Lung (tissue), 11 donors: ENCODE measurements at regions not wholly inside any gene's neighbourhood (a gene's known extent, or its start where the extent isn't known, plus 50 kb on each side); places are given as distances from the start of the nearest gene placed in this dataset.

ENCODE experiments used
- ATAC-seq: fragments of 200-7000 bp; cut with Tn5 transposase; one replicate; pipeline ENCODE4 v1.9.1; 2020; ENCODE audit warnings: moderate number of reproducible peaks; ENCODE audit not compliant: insufficient read depth, low FRiP score
- DNase-seq, 3 donors: peaks; one replicate each; pipeline ENCODE4 v3.0.0-alpha.2; 2013 to 2017
- H3K27ac ChIP-seq, 2 donors: one replicate each; pipeline ENCODE4 v1.5.1; 2013; ENCODE audit warnings: mild to moderate bottlenecking in 2 of 2, moderate library complexity in 2 of 2, control low read depth in 1 of 2, inconsistent platforms in 1 of 2, low read depth in 1 of 2, low read length in 1 of 2
- H3K27me3 ChIP-seq, 3 donors: one replicate each; pipeline ENCODE4 v1.5.1; 2013; ENCODE audit warnings: low read length in 2 of 3; ENCODE audit not compliant: control insufficient read depth in 3 of 3, insufficient read depth in 3 of 3
- H3K36me3 ChIP-seq, 4 donors: one replicate each; pipeline ENCODE4 v1.5.1; 2013; ENCODE audit warnings: low read length in 4 of 4, mild to moderate bottlenecking in 1 of 4, moderate library complexity in 1 of 4; ENCODE audit not compliant: control insufficient read depth in 4 of 4, insufficient read depth in 4 of 4
- H3K4me1 ChIP-seq, 5 donors: one replicate each; pipeline ENCODE4 v1.5.1; 2013; ENCODE audit warnings: low read length in 5 of 5, mild to moderate bottlenecking in 2 of 5, moderate library complexity in 1 of 5; ENCODE audit not compliant: control insufficient read depth in 5 of 5, insufficient read depth in 5 of 5
- H3K4me3 ChIP-seq: one replicate; pipeline ENCODE4 v1.5.1; 2013; ENCODE audit warnings: mild to moderate bottlenecking, control low read depth, moderate library complexity
- H3K9ac ChIP-seq, 2 donors: one replicate each; pipeline ENCODE4 v1.5.1; 2013; ENCODE audit warnings: low read length in 2 of 2, control low read depth in 1 of 2; ENCODE audit not compliant: insufficient read depth in 1 of 2
- H3K9me3 ChIP-seq, 4 donors: one replicate each; pipeline ENCODE4 v1.5.1; 2013; ENCODE audit warnings: low read length in 3 of 4, mild to moderate bottlenecking in 1 of 4, moderate library complexity in 1 of 4; ENCODE audit not compliant: control insufficient read depth in 4 of 4, insufficient read depth in 3 of 4
- WGBS, 2 donors: extraction: QIAGEN DNeasy Blood & Tissue Kit; methylation state at CpG; one replicate each; pipeline ENCODE4 v1.1.7; 2013; 5-methylcytosine and 5-hydroxymethylcytosine counted together
- TF ChIP-seq, protein P1 (sequence below): IDR thresholded peaks from 2 replicates; pipeline ENCODE4 v1.5.1; 2012; ENCODE audit warnings: mild to moderate bottlenecking; ENCODE audit errors: control extremely low read depth, extremely low read depth
- donor health status: control.
- donor health status: control.
- donor health status: Bipolar disorder and iron deficiency.
- donor health status: healthy.
- donor health status: DM: yes; HTN: yes; CAD: no.

DNA sequence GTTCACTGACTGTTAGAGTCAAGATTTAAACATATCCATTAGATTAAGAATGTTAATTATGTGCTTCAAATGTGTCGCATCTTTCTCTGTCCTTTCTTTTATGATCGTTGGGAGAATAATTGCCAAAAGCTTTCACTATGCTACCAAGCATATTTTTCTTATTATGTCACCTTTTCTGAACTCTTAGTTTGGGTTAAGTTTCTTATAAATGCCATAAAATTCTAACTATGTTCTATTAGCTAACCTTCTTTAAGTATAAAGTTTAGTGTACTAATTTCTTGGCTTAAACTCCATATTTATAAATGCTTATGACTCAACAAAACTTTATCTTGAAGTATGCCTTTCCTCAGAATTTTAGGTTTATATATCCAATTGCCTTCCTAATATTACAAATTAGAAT lies 1759.4 kb downstream of the PCDH9 start:
- no peaks in the 10 kb centered on the region for H3K4me1 ChIP-seq
- 54 to 58% methylated on average over 2 of the region's 2 CpGs for WGBS, 2 donors
- H3K27me3 ChIP-seq = no peaks in the 10 kb centered on the region
- no peak overlapping the region for H3K9ac ChIP-seq
- no peak overlapping the region for H3K4me3 ChIP-seq
- DNase-seq = peak in 2 of 3 donors; percentile 11 to 16
- H3K27ac ChIP-seq = no peak overlapping the region
- peaks cover 0 to 3% (median 0%) of the 10 kb centered on the region in 4 donors for H3K9me3 ChIP-seq
- no peaks in the 10 kb centered on the region for H3K36me3 ChIP-seq
- no peak for ATAC-seq
- TF ChIP-seq, protein P1, sequence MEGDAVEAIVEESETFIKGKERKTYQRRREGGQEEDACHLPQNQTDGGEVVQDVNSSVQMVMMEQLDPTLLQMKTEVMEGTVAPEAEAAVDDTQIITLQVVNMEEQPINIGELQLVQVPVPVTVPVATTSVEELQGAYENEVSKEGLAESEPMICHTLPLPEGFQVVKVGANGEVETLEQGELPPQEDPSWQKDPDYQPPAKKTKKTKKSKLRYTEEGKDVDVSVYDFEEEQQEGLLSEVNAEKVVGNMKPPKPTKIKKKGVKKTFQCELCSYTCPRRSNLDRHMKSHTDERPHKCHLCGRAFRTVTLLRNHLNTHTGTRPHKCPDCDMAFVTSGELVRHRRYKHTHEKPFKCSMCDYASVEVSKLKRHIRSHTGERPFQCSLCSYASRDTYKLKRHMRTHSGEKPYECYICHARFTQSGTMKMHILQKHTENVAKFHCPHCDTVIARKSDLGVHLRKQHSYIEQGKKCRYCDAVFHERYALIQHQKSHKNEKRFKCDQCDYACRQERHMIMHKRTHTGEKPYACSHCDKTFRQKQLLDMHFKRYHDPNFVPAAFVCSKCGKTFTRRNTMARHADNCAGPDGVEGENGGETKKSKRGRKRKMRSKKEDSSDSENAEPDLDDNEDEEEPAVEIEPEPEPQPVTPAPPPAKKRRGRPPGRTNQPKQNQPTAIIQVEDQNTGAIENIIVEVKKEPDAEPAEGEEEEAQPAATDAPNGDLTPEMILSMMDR = no peak

DNA sequence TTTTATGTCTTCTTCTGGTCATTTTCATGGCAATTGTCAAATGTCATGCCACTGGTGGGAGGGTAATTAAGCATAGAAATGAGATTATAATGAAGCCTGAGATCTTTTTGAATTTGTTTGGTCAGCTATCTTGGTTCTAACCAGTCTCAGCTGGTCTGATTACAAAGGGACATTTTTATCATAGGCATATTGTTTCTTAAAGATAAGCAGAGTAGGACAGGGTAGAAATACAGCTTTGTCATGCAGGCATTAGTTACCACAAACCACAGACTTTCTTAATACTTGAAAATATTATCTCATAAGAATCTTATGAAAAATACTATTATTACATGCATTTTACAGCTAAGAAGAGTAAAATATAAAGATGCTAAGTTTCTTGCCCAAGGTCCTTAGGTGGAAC lies 1761.5 kb downstream of the PCDH9 start:
- Histone ChIP-seq H3K27ac (no peak overlapping the region), H3K9me3 (no peaks in the 10 kb centered on the region)

DNA sequence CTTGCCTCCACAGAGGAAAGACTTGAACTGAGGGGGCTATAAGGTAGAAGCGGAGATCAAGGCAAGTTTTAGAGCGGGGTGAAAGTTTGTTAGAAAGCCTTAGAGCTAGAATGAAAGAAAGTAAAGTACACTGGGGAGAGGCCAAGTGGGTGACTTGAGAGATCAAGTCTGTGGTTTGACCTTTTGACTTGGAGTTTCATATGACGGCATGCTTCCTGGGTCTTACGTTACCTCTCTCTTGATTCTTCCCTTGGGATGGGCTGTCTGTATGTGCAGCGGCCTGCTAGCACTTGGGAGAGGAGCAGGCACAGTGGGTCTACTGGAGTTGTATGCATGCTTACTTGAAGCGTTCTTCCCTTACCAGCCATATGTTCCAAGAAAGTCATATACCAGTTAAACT lies 1768.5 kb downstream of the PCDH9 start:
- WGBS, 2 donors = 77 to 83% methylated on average over 6 of the region's 6 CpGs
- peaks cover 0 to 2% (median under 1%) of the 10 kb centered on the region in 4 donors for H3K9me3 ChIP-seq
- H3K27me3 ChIP-seq = no peaks in the 10 kb centered on the region
- no peak for ATAC-seq
- no peak for DNase-seq
- no peaks in the 10 kb centered on the region for H3K36me3 ChIP-seq
- H3K4me1 ChIP-seq = peaks cover 0 to 2% (median 0%) of the 10 kb centered on the region in 5 donors
- H3K4me3 ChIP-seq = no peak overlapping the region
- no peak overlapping the region for H3K9ac ChIP-seq
- TF ChIP-seq, protein P1 = no peak
- no peak overlapping the region for H3K27ac ChIP-seq

More for the DNA sequence above, 1761.5 kb downstream of the PCDH9 start:
- Histone ChIP-seq H3K27me3 (no peaks in the 10 kb centered on the region), H3K4me3 (no peak overlapping the region), H3K36me3 (no peaks in the 10 kb centered on the region), H3K4me1 (no peaks in the 10 kb centered on the region), H3K9ac (no peak overlapping the region)
- TF ChIP-seq, protein P1 = no peak
- DNase-seq (no peak), ATAC-seq (no peak)

DNA sequence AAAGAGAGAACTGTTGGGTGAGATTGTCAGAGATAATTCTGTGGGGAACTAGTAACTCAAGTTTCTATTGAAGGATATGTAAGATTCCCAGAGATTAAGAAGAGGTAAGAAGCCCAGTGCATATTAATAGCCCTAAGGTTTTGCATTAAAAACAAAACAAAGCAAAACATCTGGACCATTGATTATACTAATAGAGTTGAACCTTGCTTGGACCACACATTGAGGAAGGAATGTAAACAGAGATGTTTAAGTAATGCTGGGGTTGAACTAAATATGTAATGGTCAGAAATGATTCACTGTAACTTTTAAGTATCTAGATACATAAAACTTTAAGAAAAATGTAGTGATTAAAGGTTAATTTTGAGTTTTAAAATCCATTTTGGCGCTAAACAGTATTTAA lies 1770.0 kb downstream of the PCDH9 start:
- no peak overlapping the region for H3K9ac ChIP-seq
- TF ChIP-seq, protein P1 = no peak
- H3K36me3 ChIP-seq = no peaks in the 10 kb centered on the region
- ATAC-seq (no peak), DNase-seq (no peak)
- H3K27me3 ChIP-seq = no peaks in the 10 kb centered on the region
- H3K4me3 ChIP-seq = no peak overlapping the region
- peaks cover 0 to 2% (median under 1%) of the 10 kb centered on the region in 4 donors for H3K9me3 ChIP-seq
- 93 to 96% methylated on average over 1 of the region's 1 CpG for WGBS, 2 donors
- H3K27ac ChIP-seq = no peak overlapping the region
- peaks cover 0 to 2% (median 0%) of the 10 kb centered on the region in 5 donors for H3K4me1 ChIP-seq
